HS-5 (cell line): ENCODE measurements at regions not wholly inside any gene's neighbourhood (a gene's known extent, or its start where the extent isn't known, plus 50 kb on each side); places are given as distances from the start of the nearest gene placed in this dataset.
"Not testable (repeated sequence)": the region's sequence is repeated elsewhere in the genome, so short reads cannot be mapped to it uniquely, and the experiment has no call there.

Experiments
- DNase-seq: peaks from one replicate; pipeline ENCODE4 v3.0.0-alpha.2; 2012; ENCODE audit warnings: low read depth

DNA sequence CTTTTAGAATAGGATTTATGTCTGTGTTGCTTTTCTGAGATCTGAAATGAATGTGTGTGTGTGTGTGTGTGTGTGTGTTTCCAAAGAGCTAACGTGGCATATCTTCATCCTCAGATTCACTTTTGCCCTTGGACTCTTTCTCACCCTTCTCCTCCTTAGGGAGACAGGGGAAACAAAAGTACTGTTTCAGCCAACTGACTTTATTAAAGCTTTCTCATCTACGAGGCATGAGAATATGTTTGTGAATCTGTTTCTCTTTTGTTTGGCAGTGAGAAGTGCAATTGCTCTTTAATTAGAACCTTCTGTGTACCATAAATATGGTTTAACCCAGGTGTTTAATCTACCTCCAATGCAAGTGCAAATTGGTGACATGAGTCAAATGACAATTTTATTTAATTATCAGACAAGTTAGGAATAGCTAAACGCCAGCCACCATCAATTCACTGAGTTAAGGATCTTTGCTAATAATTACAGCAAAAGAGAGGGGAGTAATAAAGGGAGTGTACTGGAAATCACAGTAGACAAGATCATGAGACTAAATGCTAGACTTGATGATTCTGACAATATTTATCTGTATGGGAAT lies 186.4 kb upstream of the COL3A1 start:
- no peak for DNase-seq

DNA sequence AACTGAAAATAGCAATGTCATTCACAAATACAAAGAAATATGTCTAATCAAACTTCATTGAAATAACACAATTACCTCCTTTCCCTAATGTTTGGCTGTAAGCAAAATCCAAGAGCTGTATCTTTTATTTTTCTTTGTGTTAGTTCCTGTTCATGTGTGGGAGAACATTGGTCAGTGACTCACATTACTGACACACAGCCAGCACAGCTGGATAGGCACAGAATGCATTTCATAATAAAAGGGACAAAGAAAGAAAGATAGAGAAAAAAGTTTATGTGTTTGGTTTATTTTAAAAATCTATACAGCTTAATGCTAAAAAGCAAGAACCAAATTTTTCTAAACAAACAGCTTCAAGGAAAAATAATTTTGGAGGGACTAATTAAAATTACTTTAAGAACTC lies 185.6 kb upstream of the COL3A1 start:
- no peak for DNase-seq

DNA sequence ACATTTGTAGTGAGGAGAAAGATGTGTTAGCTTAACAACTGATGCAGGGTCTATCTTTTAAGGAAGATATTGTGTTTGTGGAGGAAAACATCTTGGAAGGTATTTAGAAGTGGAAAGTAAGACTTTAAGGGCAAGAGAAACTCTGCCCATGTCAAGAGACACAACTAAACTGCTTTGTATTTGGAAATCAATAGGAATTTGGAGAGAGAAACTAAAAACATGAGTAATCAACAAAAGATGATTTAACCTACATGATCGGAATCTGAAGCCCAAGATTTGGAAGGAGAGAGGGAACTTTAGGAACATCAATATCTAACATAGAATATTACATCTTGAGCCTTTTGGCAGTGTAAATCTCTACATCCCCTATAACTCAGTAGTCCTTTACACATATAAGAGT lies 184.2 kb upstream of the COL3A1 start:
- DNase-seq, result no peak

DNA sequence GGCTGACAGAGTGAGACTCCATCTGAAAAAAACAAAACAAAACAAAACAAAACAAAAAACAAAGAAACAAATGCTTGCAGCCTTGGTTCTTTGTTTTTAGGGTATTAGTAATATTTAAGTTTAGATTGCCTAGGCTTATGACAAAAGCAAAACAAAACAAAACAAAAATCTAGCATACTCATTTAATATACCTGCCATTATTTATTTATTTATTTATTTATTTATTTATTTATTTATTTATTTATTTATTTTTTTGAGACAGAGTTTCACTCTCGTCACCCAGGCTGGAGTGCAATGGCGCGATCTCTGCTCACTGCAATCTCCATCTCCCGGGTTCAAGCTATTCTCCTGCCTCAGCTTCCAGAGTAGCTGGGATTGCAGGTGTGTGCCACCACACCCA lies 179.7 kb upstream of the COL3A1 start:
- DNase-seq, result not testable (repeated sequence)

DNA sequence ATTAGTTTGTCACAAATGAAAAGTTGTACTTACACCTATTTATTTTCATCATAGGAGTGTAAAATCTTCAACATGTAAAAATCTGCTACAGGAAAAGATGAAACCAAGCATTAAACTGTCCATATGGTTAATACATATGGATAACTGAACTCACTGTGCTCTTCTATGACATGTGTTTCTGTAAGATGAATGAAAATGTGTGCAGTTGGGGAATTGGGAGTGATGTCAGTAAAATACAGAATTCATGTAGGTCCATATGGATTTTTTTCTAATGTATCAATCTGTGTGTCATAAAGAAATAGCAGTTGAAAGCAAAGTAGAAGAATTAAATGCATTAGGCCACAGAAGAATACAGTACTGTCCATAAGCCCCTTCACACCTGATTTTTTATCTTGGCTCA lies 178.4 kb upstream of the COL3A1 start:
- no peak for DNase-seq

DNA sequence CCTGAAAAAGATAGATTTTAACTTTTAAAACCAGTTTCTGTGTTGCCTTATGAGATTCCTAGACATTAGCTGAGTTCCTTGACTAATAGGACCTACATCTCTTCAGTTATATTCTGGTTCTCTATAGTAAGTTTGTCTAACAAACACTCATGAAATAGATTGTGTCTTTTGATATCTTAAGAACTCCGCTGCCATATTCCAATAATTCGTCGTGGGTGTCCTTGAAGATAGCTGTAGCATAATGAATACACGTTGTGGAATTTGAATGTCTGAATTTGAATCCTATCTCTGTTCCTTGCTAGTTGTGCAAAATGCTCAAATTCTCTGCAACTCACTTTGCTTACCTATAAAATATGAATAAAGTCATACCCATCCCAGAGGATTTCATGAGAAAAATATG lies 176.8 kb upstream of the COL3A1 start:
- no peak for DNase-seq

DNA sequence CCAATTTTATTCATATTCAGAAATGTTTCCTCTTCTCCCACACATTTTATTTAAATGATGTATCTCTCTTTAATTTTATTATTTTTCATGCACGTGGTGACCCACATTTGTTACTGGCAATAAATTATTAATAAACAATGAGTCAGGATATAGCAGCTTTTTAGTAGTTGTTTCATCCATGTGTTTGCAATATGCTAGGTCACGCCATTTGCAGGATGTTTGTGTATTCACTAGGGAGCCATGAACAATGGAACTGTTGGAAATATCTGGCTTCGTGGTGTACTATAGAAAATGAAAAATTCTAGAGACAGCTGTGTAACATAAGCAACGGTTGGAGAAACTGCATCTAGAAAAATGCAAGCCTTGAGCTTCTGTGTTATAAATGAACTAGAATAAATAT lies 176.0 kb upstream of the COL3A1 start:
- no peak for DNase-seq

DNA sequence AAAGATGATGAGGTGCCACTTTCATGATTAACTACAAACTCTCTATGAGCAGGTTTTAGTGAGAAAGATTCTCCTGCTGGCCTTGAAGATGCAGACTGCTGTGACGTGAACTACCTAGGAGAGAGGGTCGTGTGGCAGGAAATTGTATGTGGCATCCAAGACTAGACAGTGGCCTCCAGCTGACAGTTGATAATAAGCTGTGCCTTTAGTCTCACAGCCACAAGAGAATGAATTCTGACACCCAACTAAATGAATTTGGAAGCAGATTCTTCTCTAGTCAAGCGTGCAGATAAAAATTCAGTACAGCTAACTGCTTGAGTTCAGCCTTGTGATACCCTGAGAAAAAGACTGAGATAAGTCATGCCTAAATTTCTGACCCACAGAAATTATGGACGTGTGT lies 169.0 kb upstream of the COL3A1 start:
- DNase-seq, result no peak

DNA sequence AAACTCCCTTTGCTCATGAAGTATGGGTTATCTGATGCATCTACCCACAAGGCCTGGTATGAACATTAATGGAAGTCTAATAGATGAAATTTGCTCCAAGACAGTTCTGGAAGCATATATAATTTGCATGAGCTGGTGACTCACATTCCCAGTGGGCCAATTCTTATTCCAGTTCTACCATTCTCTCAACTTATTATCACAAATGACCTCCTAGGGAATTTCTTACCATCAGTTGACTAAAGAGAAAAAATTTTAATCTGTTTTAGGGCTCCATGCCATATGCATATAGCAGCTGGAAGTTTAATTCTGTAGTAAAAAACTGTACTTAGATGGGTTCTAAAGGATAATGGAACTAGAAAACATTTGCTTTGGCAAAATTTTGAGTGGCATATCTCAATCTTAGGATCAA lies 165.2 kb upstream of the COL3A1 start:
- peak; percentile 82 for DNase-seq

DNA sequence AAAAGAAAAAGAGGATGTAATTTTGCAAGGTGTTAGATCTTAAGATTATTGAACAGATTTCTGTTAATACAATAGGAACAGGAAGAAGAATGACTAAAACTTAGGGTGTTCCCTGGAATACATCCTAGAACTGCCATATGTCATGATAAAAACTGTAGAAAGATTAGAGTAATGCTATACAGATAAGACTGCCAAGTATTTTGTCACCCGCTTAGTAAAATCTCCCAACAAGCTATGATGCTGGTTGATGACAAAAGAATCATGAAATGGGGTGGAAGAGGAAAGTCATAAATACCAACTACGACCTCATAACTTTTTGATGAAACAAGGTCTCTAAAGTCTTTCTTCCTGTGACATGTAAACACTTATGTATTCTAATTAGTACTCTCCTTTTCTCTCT lies 163.6 kb upstream of the COL3A1 start:
- peak; percentile 56 for DNase-seq

DNA sequence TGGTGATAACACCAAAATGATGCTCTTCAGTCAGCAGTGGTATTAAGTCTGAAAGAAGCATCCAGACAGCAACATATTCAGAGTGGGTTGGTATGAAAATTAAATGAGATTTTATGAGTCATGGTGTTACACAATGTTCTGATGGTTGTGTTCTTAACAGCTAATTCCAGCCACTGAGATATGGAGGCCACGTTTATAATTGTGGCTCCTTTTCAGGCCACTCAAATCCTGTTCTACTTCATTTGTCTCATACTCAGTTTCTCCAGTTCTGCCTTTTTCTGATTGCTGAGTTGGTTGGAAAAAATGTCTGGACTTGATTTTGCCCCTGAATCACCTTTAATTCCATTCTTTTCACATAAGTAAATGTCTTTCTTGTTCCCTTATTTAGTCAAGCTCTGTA lies 162.7 kb upstream of the COL3A1 start:
- DNase-seq, result peak; percentile 45

DNA sequence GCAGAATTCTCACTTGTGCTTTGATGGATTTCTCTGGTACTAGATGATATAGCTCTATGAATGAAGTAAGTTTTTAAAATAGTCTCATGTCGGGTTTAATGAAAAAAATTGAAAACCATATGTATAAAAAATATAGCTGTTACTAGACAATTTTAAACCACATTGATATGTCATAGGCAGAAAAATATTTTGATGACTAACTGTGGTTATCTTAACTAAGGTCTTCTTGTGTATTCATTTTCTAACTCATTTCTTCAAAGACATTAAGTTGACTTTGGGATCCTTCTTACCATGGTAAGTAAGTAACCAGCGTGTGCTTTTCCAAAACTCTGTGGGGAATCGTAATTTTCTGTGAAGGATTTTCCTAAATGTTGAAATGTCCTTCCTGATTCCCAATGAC lies 160.9 kb upstream of the COL3A1 start:
- no peak for DNase-seq

DNA sequence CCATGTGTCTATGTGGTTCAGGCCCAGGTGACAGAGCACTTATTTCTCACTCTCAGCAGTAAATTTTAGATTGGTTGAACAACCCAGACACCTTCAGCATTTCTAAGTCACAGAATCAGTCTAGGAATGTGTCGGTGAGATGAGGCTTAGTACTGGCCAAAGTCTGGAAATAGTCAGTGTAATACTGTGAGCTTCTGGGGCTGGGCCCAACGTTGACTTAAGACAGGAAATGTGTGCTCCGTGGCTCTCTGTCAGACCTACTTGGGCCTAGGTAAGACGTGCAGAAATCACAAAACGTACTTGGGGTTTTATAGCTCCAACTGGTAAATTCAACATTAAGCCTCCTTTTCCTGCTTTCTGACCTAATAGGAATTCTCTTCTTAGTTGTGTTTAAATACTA lies 160.3 kb upstream of the COL3A1 start:
- no peak for DNase-seq

DNA sequence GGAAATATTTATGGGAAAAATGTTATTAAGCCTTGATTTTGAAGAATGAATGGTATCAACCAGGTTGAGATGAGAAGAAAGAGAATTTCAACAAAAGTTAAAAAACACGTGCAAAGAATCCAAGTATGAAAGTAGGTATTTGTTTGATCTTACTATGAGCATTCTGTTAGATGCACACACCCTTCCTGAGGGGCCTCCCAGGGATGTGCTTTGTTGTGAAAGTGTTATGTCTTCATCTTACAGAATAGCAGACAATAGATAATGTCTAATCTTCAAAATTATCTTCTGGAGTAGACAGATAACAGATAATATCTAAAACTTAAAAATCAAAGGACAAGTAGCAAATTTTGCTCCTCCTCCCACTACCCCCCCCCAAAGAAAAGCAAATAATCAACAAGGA lies 155.2 kb upstream of the COL3A1 start:
- DNase-seq, result no peak

DNA sequence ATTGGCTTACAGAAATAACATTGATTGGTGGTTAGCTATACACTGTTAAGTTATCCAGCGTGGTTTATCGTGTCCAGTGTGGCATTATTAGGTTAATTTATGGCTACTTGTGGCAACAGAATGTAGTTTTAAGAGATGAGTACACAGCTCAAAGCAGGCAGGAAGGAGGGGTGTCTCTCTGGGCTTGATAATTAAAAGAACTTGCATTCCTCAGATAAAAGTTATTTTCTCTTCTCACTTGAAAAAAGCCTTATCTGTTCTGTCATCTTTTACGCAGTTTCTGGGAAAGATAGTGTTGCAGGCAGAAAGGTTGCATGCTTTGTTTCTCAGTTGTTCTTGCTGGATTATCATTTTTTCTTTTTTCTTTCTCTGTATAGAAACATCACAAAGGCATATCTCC lies 154.4 kb upstream of the COL3A1 start:
- no peak for DNase-seq

DNA sequence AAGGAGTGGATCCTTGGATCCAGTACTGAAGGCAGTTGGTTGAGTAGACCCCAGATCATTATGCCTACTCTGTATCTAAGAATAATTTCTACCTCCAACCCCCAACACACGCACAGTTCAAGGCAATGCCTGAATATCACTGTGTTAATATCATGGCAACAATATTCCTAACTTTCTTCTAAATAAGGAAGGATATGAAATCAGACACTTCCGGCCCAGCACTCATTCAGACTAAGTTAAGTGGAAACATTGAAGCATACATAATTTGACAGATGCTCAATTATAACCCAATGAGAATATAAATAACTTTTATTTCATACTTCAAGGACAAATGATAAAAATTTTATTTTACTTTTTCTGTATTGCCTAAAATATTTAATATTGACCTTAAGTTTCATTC lies 153.6 kb upstream of the COL3A1 start:
- DNase-seq, result no peak

DNA sequence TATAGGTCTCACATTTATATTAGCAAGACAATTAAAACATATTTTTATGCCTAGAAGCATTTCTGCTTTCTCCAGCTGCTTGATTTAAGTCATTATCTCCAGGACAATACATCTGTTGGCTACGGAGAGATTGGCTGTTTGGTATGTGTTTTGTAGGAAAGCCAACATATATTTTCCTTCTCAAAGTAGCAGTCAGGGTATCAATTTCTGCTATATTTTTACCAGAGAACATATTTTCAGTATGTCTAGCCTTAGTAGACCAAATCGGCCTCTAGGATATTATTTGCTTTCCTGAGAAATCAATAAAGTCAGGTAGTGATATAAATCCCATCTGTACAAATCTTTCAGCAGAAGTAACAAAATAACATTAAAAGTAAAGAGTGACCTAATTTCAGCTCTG lies 150.0 kb upstream of the COL3A1 start:
- DNase-seq, result no peak

DNA sequence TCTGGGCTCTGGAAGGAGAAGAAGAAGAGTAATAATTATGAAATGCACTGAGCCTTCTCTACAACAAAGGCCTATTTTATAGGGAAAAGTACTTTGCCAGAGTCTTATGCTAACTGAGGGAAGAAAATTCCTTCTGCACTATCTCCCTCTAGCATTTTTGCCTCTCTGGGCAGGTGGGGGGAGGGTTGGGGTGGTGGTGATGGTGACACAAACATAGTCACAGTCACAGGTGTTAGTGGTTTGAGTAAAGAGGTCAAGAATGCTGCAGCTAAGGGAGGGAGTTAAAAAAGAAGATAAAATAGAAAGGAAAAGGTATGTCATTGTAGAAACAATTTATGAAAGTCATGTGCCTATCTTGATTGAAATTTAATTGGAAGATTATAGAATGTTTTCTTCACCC lies 140.8 kb upstream of the COL3A1 start:
- DNase-seq, result no peak

DNA sequence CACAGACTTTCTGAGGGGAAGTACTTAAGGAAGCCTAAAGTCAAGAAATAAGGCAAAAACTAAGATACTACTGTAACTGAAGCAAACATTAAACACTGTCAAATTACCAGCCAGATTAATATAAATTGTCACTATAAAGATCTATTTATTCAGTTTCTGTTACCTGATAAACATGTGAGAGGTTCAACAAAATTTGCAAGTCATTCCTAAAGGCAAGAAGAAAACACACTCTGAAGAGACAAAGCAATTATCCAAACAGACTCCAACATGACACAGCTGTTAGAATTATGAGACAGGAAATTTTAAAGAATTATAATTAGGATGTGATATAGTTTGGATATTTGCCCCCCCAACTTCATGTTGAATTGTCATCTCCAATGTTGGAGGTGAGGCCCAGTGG lies 140.4 kb upstream of the COL3A1 start:
- no peak for DNase-seq

DNA sequence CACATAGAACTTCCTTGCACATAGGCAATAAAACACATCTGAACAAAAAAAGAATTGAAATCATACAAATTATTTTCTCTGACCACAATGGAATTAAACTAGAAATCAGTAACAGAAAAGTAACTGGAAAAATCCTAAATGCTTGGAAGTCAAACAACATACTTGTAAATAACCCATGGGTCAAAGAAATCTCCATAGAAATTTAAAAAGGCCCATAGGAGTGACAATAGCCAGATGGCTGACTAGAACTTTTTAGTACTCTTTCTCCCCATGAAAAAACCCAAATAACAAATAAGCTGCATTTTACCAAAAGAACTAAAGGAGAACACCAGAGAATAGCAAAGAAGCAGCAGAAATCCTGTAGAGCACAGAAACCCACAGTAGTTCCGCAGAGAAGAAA lies 139.2 kb upstream of the COL3A1 start:
- no peak for DNase-seq

DNA sequence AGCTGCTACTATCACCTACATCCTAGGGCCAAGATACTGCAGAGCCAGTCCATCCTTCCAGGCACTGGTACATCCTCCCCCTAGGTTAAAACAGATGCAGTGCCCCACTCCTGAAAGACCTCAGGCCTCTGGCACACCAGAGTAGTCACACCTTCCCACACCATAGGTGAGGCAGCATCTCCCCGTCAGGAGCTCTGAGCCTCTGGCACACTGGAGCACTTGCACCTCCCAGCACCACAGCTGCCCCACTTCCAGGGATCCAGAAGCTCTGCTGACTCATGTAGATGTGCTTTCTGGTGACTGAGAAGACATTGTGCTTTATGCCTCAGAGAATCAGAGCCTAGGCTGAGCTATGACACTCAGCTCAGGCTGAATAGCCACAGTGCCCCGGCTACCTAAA lies 138.4 kb upstream of the COL3A1 start:
- DNase-seq, result no peak

DNA sequence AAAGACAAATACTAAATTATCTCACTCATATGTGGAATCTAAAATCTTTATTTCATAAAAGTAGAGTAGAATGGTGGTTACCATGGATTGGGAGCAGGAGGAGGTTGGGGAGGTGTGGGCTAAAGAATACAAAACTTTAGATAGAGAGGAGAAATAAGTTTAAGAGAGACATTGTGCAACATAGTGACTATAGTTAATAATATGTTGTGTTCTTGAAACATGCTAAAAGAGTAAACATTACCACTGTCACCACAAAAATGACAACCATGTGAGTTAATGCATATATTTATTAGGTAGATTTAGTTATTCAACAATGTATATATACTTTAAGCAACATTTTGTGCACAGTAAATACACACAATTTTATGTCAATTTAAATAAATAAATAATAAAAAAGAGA lies 128.5 kb upstream of the COL3A1 start:
- no peak for DNase-seq

DNA sequence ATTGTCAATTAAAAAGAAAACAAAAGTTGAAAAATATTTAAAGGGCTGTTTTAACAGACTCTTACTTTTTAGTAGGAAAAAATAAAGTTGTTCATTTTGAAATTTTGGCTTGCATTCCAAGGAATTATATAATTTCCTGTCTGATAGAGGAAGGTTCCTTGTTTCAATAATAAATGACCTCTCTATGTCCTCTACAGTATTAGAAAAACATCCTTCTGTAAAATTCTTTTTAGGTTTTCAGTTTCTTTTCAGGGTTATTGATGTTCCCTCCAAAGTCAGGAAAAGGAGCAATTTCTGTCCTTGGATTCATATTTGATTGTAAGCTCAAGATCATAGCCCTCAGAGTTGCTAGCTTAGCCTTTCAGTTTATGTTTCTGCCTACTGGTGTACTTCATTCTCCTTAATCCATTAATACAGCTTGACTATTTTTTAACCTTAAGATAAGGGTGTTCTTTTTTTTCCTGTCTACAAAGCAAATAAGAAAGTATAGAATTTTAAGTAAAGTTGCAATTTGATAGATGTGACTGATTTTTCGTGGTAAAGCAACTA lies 125.2 kb upstream of the COL3A1 start:
- no peak for DNase-seq

DNA sequence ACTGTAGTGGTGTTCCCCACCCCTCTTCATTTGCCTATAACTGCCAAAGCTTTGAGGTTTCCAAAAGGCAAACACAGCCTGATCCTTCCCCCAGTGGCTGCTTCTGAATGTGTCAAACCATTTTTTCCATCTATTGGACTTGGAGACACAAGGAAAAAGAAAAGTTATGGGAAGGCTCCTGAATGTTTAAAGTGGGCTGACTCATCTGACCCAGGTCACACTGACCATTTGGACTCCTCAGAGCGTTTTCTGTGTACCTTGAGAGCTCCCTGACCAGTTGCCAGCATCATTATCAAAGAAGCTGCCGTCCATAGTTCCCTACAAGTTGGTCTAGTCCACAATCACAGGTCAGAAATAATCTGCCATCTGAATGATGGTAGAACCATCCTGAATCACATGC lies 123.4 kb upstream of the COL3A1 start:
- DNase-seq, result no peak

DNA sequence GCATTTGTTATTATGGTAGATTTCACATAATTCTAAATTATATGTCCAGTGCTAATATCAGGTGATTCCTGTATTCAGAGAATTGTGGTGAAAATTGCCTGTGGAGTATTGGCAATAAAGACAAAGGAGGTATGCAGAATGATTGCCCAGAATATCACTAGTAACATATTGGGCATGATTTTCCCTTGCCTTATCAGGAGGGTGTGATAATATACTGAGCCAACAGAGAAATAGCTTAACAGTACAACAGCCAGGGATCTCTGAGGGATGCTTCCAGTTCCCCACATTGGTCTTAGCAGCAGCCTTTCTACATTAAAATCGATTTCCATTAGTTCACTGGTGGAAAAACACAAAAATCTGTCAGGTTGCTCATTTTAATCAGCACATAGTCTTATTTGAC lies 122.9 kb upstream of the COL3A1 start:
- DNase-seq, result no peak
